Parathyroid adenoma (tissue), 2 donors: ENCODE measurements at regions not wholly inside any gene's neighbourhood (a gene's known extent, or its start where the extent isn't known, plus 50 kb on each side); places are given as distances from the start of the nearest gene placed in this dataset.

Experiments used
- H2AFZ ChIP-seq: fragments of 300-600 bp; sonication (generic); one replicate; pipeline ENCODE4 v1.7.0; 2017; ENCODE audit warnings: antibody characterized with exemption, mild to moderate bottlenecking
- H3K27ac ChIP-seq: fragments of 300-600 bp; sonication (generic); one replicate; pipeline ENCODE4 v1.7.0; 2017
- H3K27me3 ChIP-seq: fragments of 300-600 bp; sonication (generic); one replicate; pipeline ENCODE4 v1.7.0; 2017; ENCODE audit warnings: low read length; ENCODE audit not compliant: control insufficient read depth, insufficient read depth
- H3K36me3 ChIP-seq: fragments of 300-600 bp; sonication (generic); one replicate; pipeline ENCODE4 v1.7.0; 2017; ENCODE audit warnings: low read length; ENCODE audit not compliant: control insufficient read depth, insufficient read depth
- H3K4me1 ChIP-seq: fragments of 300-600 bp; sonication (generic); one replicate; pipeline ENCODE4 v1.7.0; 2017; ENCODE audit warnings: control low read depth
- H3K4me2 ChIP-seq: fragments of 300-600 bp; sonication (generic); one replicate; pipeline ENCODE4 v1.7.0; 2017; ENCODE audit warnings: low read length
- H3K4me3 ChIP-seq: fragments of 300-600 bp; sonication (generic); one replicate; pipeline ENCODE4 v1.7.0; 2017; ENCODE audit warnings: low read depth, low read length
- H3K79me2 ChIP-seq: fragments of 300-600 bp; sonication (generic); one replicate; pipeline ENCODE4 v1.7.0; 2017; ENCODE audit warnings: control low read depth
- H3K9ac ChIP-seq: fragments of 300-600 bp; sonication (generic); one replicate; pipeline ENCODE4 v1.7.0; 2017; ENCODE audit warnings: mild to moderate bottlenecking
- H3K9me3 ChIP-seq: fragments of 300-600 bp; sonication (generic); one replicate; pipeline ENCODE4 v1.7.0; 2017; ENCODE audit warnings: low read length; ENCODE audit not compliant: control insufficient read depth
- CTCF ChIP-seq: fragments of 300-600 bp; sonication (generic); IDR thresholded peaks from one replicate; pipeline ENCODE4 v1.7.0; 2017; ENCODE audit warnings: antibody characterized with exemption, mild to moderate bottlenecking
- donor health status: primary hyperparathyroidism.

- peak overlapping the region; percentile 91 for H3K27ac ChIP-seq
- H3K9ac ChIP-seq: no peak overlapping the region
- H3K4me2 ChIP-seq: peak overlapping the region; percentile 62
- no peaks in the 10 kb centered on the region for H3K9me3 ChIP-seq
- no peaks in the 10 kb centered on the region for H3K36me3 ChIP-seq
- no peaks in the 10 kb centered on the region for H3K27me3 ChIP-seq
- H3K4me1 ChIP-seq: peaks cover 3% of the 10 kb centered on the region
- H3K4me3 ChIP-seq: peak overlapping the region; percentile 58
- TF ChIP-seq CTCF: no peak
- no peaks in the 10 kb centered on the region for H3K79me2 ChIP-seq
- H2AFZ ChIP-seq: peak overlapping the region; percentile 91
Observed at GRCh38 chr9:36487482-36488388, 85.0 kb upstream of the MELK start.

GRCh38 chr9:36486933-36487481 is 85.7 kb upstream of the MELK start:
- no peak for TF ChIP-seq CTCF
- Histone ChIP-seq H3K36me3 (no peaks in the 10 kb centered on the region), H3K9me3 (no peaks in the 10 kb centered on the region), H3K79me2 (no peaks in the 10 kb centered on the region), H3K4me1 (peaks cover 3% of the 10 kb centered on the region), H3K4me3 (peak overlapping the region; percentile 78), H3K4me2 (peak overlapping the region; percentile 77), H3K27me3 (no peaks in the 10 kb centered on the region), H2AFZ (peak overlapping the region; percentile 74), H3K27ac (peak overlapping the region; percentile 26), H3K9ac (no peak overlapping the region)

- Histone ChIP-seq H3K4me3 (peak overlapping the region; percentile 78), H3K9me3 (no peaks in the 10 kb centered on the region), H2AFZ (peak overlapping the region; percentile 74), H3K27me3 (no peaks in the 10 kb centered on the region), H3K9ac (no peak overlapping the region), H3K4me2 (peak overlapping the region; percentile 77), H3K27ac (peak overlapping the region; percentile 26), H3K4me1 (peaks cover 3% of the 10 kb centered on the region), H3K79me2 (no peaks in the 10 kb centered on the region), H3K36me3 (no peaks in the 10 kb centered on the region)
- TF ChIP-seq CTCF: no peak
Observed at GRCh38 chr9:36486329-36486932, 86.3 kb upstream of the MELK start.

- H3K9ac ChIP-seq: no peak overlapping the region
- peak overlapping the region; percentile 26 for H3K27ac ChIP-seq
- peaks cover 3% of the 10 kb centered on the region for H3K4me1 ChIP-seq
- no peaks in the 10 kb centered on the region for H3K36me3 ChIP-seq
- H2AFZ ChIP-seq: no peak overlapping the region
- peak overlapping the region; percentile 77 for H3K4me2 ChIP-seq
- H3K27me3 ChIP-seq: no peaks in the 10 kb centered on the region
- H3K4me3 ChIP-seq: peak overlapping the region; percentile 78
- TF ChIP-seq CTCF: no peak
- no peaks in the 10 kb centered on the region for H3K79me2 ChIP-seq
- no peaks in the 10 kb centered on the region for H3K9me3 ChIP-seq
Observed at GRCh38 chr9:36485647-36486328, 85.7 kb upstream of the RNF38 start.
